Gastrocnemius medialis (tissue), 4 donors: ENCODE measurements at regions not wholly inside any gene's neighbourhood (a gene's known extent, or its start where the extent isn't known, plus 50 kb on each side); places are given as distances from the start of the nearest gene placed in this dataset.

Experiments
- POLR2A ChIP-seq, 2 donors: fragments of 450-650 bp; IDR thresholded peaks; one replicate each; pipeline ENCODE4 v1.6.1; 2017; ENCODE audit warnings: antibody characterized with exemption in 2 of 2, mild to moderate bottlenecking in 2 of 2, moderate library complexity in 2 of 2
- TF ChIP-seq, protein P1 (sequence below), 5 experiments: fragments of 450-650 bp in 3 of 5; fragments of 200-600 bp in 2 of 5; sonication (generic) in 2 of 5; IDR thresholded peaks in 4 of 5; conservative IDR thresholded peaks in 1 of 5; 1 replicate in 4 of 5; 2 replicates in 1 of 5; pipeline ENCODE4 v1.5.1; 2016 to 2019; ENCODE audit warnings: antibody characterized with exemption in 5 of 5, mild to moderate bottlenecking in 3 of 5, moderate library complexity in 3 of 5

DNA sequence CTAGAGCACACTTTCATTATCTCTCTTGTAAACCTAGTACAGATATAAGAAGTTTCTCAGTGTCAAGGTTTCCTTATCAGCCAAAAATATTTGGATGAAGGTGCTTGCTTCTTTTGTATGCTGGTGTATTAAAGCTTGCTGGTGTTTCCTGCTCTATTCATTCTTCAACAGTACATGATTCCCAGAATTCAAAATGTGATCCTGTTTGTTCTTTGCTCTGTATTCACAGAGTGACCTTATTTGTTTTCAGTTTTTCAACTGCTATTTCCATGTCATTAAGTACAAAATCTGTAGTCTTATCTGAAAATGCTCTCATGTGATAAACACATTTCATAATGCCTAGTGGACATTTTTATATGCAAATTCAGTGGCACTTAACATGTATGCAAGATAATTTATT lies 1185.8 kb downstream of the SUCLG1 start:
- TF ChIP-seq, protein P1, sequence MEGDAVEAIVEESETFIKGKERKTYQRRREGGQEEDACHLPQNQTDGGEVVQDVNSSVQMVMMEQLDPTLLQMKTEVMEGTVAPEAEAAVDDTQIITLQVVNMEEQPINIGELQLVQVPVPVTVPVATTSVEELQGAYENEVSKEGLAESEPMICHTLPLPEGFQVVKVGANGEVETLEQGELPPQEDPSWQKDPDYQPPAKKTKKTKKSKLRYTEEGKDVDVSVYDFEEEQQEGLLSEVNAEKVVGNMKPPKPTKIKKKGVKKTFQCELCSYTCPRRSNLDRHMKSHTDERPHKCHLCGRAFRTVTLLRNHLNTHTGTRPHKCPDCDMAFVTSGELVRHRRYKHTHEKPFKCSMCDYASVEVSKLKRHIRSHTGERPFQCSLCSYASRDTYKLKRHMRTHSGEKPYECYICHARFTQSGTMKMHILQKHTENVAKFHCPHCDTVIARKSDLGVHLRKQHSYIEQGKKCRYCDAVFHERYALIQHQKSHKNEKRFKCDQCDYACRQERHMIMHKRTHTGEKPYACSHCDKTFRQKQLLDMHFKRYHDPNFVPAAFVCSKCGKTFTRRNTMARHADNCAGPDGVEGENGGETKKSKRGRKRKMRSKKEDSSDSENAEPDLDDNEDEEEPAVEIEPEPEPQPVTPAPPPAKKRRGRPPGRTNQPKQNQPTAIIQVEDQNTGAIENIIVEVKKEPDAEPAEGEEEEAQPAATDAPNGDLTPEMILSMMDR (IDR thresholded peaks at IDR 0.05 in 4 of 5, conservative IDR thresholded peaks at IDR 0.05 in 1 of 5): no peak
- TF ChIP-seq POLR2A (IDR thresholded peaks at IDR 0.05): no peak
